Lower lobe of right lung (tissue), 2 donors: ENCODE measurements at regions not wholly inside any gene's neighbourhood (a gene's known extent, or its start where the extent isn't known, plus 50 kb on each side); places are given as distances from the start of the nearest gene placed in this dataset.
"Not testable (repeated sequence)": the region's sequence is repeated elsewhere in the genome, so short reads cannot be mapped to it uniquely, and the experiment has no call there.

Experiments
- ATAC-seq, 2 donors: fragments of 200-7000 bp; cut with Tn5 transposase; one replicate each; pipeline ENCODE4 v1.9.1; 2020 to 2022; ENCODE audit warnings: mild to moderate bottlenecking in 2 of 2, moderate library complexity in 2 of 2
- DNase-seq: peaks from one replicate; pipeline ENCODE4 v3.0.0-alpha.2; 2020
- H3K27ac ChIP-seq: fragments of 200-600 bp; one replicate; pipeline ENCODE4 v1.8.0; 2022
- H3K27me3 ChIP-seq: fragments of 200-600 bp; one replicate; pipeline ENCODE4 v1.8.0; 2022; ENCODE audit warnings: low read depth
- H3K36me3 ChIP-seq: fragments of 200-600 bp; one replicate; pipeline ENCODE4 v1.8.0; 2022; ENCODE audit warnings: mild to moderate bottlenecking
- H3K4me1 ChIP-seq: fragments of 200-600 bp; one replicate; pipeline ENCODE4 v1.8.0; 2022
- H3K4me3 ChIP-seq: fragments of 200-600 bp; one replicate; pipeline ENCODE4 v1.8.0; 2022; ENCODE audit warnings: mild to moderate bottlenecking
- H3K9me3 ChIP-seq: fragments of 200-600 bp; one replicate; pipeline ENCODE4 v1.8.0; 2022
- intact Hi-C: fragments of 100-400 bp; cut with DNase I; formaldehyde crosslinking; loops from one replicate; pipeline ENCODE4 v1.11.0; 2022
- TF ChIP-seq, protein P1 (sequence below): fragments of 200-600 bp; IDR thresholded peaks from one replicate; pipeline ENCODE4 v1.8.0; 2022; ENCODE audit warnings: antibody characterized with exemption, mild to moderate bottlenecking
- donor health status: DM: no; HTN: yes; CAD: no; lungs with severe emphysema.

DNA sequence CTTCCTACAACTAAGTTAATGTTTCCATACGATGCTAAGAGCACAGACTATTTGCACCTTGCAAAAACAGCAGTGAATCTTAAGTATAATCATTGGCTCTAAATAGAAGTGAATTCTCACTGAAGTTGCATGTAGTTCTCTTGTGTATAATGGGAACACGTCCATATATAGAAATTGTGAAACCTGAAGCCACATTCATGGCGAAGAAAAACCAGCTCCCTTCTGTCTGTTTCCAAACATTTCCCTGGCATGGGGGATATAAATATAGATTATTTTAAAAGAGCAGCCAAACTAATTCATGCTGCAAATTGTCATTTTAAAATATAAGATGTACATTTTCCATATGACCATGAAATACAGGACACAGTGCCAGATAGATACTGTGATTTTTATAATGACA lies 71.1 kb downstream of the TRAM1L1 start:
- DNase-seq (no peak), ATAC-seq (no peak)
- intact Hi-C loops = no loop called here
- TF ChIP-seq, protein P1, sequence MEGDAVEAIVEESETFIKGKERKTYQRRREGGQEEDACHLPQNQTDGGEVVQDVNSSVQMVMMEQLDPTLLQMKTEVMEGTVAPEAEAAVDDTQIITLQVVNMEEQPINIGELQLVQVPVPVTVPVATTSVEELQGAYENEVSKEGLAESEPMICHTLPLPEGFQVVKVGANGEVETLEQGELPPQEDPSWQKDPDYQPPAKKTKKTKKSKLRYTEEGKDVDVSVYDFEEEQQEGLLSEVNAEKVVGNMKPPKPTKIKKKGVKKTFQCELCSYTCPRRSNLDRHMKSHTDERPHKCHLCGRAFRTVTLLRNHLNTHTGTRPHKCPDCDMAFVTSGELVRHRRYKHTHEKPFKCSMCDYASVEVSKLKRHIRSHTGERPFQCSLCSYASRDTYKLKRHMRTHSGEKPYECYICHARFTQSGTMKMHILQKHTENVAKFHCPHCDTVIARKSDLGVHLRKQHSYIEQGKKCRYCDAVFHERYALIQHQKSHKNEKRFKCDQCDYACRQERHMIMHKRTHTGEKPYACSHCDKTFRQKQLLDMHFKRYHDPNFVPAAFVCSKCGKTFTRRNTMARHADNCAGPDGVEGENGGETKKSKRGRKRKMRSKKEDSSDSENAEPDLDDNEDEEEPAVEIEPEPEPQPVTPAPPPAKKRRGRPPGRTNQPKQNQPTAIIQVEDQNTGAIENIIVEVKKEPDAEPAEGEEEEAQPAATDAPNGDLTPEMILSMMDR = no peak
- H3K27ac ChIP-seq = no peak overlapping the region
- H3K27me3 ChIP-seq = no peaks in the 10 kb centered on the region
- no peaks in the 10 kb centered on the region for H3K9me3 ChIP-seq
- no peak overlapping the region for H3K4me3 ChIP-seq
- no peaks in the 10 kb centered on the region for H3K36me3 ChIP-seq
- no peaks in the 10 kb centered on the region for H3K4me1 ChIP-seq

DNA sequence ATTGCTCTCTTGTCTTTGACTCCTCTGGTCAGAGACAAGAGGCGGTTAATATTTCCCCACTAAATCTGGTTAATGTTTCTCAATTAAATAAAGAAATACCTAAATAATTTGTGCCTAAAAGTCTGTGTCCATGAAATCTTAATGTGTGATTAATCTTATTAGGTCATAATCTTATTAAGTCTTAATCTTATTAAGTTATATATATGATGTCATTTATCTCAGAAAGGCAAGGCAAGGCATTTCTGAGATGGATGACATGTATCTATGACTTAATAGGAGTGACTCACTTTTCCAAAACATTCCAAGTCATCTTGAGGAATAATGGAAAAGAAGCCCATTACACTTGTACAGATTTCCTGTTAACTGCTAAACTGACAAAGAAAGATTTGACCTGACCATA lies 74.7 kb downstream of the TRAM1L1 start:
- Histone ChIP-seq H3K9me3 (no peaks in the 10 kb centered on the region), H3K4me3 (no peak overlapping the region), H3K27ac (no peak overlapping the region), H3K36me3 (no peaks in the 10 kb centered on the region), H3K27me3 (no peaks in the 10 kb centered on the region), H3K4me1 (no peaks in the 10 kb centered on the region)
- intact Hi-C loops = no loop called here
- DNase-seq (no peak), ATAC-seq (no peak)
- TF ChIP-seq, protein P1 = no peak

DNA sequence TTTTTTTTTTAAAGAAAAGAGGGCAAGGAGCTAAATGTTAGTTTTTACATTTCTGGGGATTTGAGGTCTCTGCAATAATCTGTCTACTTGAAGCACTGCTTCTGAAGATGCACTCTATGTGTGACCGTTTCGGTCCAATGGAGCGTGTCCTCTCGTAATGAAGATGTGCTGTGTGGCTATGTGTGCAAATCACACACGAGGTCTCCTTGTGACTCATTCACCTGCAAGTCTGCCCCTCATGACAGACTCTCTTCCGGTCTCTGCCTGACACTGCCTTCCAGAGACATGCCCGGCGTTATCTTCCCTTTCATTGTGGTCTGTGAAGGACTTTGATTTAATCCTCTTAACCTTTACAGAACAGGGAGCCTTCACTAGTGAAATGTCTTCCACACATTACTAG lies 84.3 kb downstream of the TRAM1L1 start:
- DNase-seq = no peak
- Histone ChIP-seq H3K27me3 (no peaks in the 10 kb centered on the region), H3K36me3 (no peaks in the 10 kb centered on the region), H3K9me3 (no peaks in the 10 kb centered on the region), H3K4me3 (no peak overlapping the region), H3K4me1 (no peaks in the 10 kb centered on the region), H3K27ac (no peak overlapping the region)
- TF ChIP-seq, protein P1 = no peak
- intact Hi-C loops = no loop called here
- no peak for ATAC-seq

DNA sequence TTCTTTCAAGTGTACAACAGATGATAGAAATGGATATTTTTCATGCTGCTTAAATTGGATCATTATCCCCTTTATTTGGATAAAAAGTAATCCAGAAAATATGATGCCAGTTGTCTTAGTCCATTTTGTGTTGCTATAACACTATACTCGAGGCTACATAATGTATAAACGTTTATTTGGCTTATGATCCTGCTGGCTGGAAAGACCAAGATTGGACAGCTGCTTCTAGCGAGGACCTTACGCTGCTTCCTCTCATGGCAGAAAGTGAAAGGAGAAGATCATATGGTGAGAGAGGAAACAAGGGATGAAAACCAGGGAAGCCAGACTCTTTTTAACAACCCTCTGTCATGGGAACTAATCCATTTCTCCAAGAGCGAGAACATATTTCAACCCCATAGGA lies 102.7 kb downstream of the TRAM1L1 start:
- no peak for ATAC-seq
- Histone ChIP-seq H3K9me3 (no peaks in the 10 kb centered on the region), H3K4me3 (no peak overlapping the region), H3K36me3 (no peaks in the 10 kb centered on the region), H3K27me3 (no peaks in the 10 kb centered on the region), H3K4me1 (no peaks in the 10 kb centered on the region), H3K27ac (no peak overlapping the region)
- TF ChIP-seq, protein P1 = no peak
- intact Hi-C loops = no loop called here
- DNase-seq = no peak

DNA sequence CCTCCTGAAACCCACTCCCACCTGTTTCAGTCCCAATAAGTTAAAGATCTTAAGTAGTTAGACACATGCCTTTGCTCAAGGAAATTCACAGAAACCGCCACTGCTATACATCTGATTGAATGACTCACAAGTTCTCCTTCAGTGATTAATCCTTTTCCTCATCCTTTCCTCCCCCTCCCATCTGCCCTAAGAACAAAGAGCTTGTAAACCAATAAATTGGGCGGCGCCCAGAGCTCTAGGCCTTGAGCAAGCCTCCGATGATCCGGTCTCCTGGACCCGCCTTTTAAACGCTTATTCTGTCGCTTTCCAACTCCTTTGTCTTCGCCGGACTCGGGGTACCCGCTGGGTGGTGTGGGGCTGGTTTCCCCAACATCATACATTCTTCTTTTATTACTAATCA lies 104.9 kb downstream of the TRAM1L1 start:
- H3K36me3 ChIP-seq, H3K27ac ChIP-seq, H3K9me3 ChIP-seq, intact Hi-C loops, H3K4me1 ChIP-seq, H3K27me3 ChIP-seq, DNase-seq, ATAC-seq, H3K4me3 ChIP-seq: not testable (repeated sequence)

DNA sequence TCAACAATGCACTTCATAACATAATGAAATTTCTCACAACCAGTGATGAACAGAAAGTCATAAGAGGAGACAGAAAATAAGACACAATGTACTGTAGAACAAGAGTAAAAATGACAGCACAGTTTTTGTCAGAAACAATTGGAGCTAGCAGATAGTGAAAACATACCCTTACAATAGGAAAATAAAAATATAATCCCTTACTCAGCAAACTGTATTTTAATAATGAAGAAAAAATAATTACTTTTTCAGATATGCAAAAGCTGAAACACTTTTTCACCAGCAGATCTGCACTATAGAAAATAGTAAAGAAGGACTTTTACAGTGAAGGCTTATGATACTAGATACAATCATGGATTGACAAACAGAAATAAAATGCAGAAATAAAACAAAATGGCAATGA lies 126.3 kb downstream of the TRAM1L1 start:
- H3K4me3 ChIP-seq = no peak overlapping the region
- intact Hi-C loops = no loop called here
- H3K9me3 ChIP-seq = no peaks in the 10 kb centered on the region
- H3K27me3 ChIP-seq = no peaks in the 10 kb centered on the region
- H3K27ac ChIP-seq = no peak overlapping the region
- no peaks in the 10 kb centered on the region for H3K4me1 ChIP-seq
- H3K36me3 ChIP-seq = no peaks in the 10 kb centered on the region
- TF ChIP-seq, protein P1 = no peak
- ATAC-seq = no peak
- DNase-seq = no peak
